ENCODE measurements at regions not wholly inside any gene's neighbourhood (a gene's known extent, or its start where the extent isn't known, plus 50 kb on each side); places are given as distances from the start of the nearest gene placed in this dataset.

GRCh38 chr20:50417484-50418235 lies 92.5 kb upstream of the PTPN1 start (continued):
- TF ChIP-seq REST (IDR thresholded peaks at IDR 0.05; ENCODE audit: borderline replicate concordance) (peak; percentile 97), REST (CRISPR knock-in tag; IDR thresholded peaks at IDR 0.05; ENCODE audit: low read depth) (peak; percentile 86), FOXM1 (IDR thresholded peaks at IDR 0.05; ENCODE audit: low read depth) (no peak), FOXM1 (CRISPR knock-in tag; IDR thresholded peaks at IDR 0.05; ENCODE audit: low read depth) (no peak), AFF1 (IDR thresholded peaks at IDR 0.05; ENCODE audit: low read depth in 1 of 2, partially characterized antibody in 2 of 2) (peak in 1 of 2 experiments; percentile 64), DNMT1 (IDR thresholded peaks at IDR 0.05) (no peak)

Measured in K562 (cell line).